ENCODE measurements at regions not wholly inside any gene's neighbourhood (a gene's known extent, or its start where the extent isn't known, plus 50 kb on each side); places are given as distances from the start of the nearest gene placed in this dataset.

- Histone ChIP-seq H3K4me3 (ENCODE audit: low read length in 2 of 2) (no peak overlapping the region), H3K36me3 (replicated peaks in 1 of 2; ENCODE audit: control insufficient read depth in 2 of 2, insufficient read depth in 2 of 2, low read length in 2 of 2) (no peaks in the 10 kb centered on the region), H3K79me1 (ENCODE audit: low read depth, low read length) (no peaks in the 10 kb centered on the region), H3K23ac (ENCODE audit: low read depth, low read length, poor library complexity) (no peak overlapping the region), H2BK12ac (ENCODE audit: low read length) (no peak overlapping the region), H3K4me2 (ENCODE audit: insufficient read depth, low read length, poor library complexity, severe bottlenecking) (no peak overlapping the region), H3K9ac (ENCODE audit: low read depth, low read length, poor library complexity) (no peak overlapping the region), H4K91ac (ENCODE audit: low read depth, low read length, poor library complexity) (no peak overlapping the region), H3K27me3 (ENCODE audit: control insufficient read depth in 3 of 3, insufficient read depth in 3 of 3, low read depth in 1 of 3, low read length in 3 of 3) (no peaks in the 10 kb centered on the region), H3K18ac (ENCODE audit: low read length) (no peak overlapping the region), H3K14ac (ENCODE audit: low read length) (no peak overlapping the region), H2BK5ac (ENCODE audit: low read length) (no peak overlapping the region), H3K27ac (replicated peaks; ENCODE audit: low read length) (no peak overlapping the region), H2AK5ac (ENCODE audit: low read depth, low read length) (no peak overlapping the region), H2AFZ (ENCODE audit: low read length) (no peak overlapping the region), H3K9me3 (replicated peaks in 1 of 2; ENCODE audit: control insufficient read depth in 2 of 2, insufficient read depth in 1 of 2, low read depth in 1 of 2, low read length in 2 of 2) (no peaks in the 10 kb centered on the region), H3K4ac (ENCODE audit: low read length) (no peak overlapping the region), H3K4me1 (ENCODE audit: control insufficient read depth in 2 of 2, insufficient read depth in 1 of 2, low read depth in 1 of 2, low read length in 2 of 2) (peaks cover 8 to 13% of the 10 kb centered on the region in 2 donors), H2BK15ac (ENCODE audit: low read length) (no peak overlapping the region), H2BK120ac (ENCODE audit: low read depth, low read length) (no peak overlapping the region), H4K8ac (ENCODE audit: low read depth, low read length) (no peak overlapping the region)
- DNase-seq (ENCODE audit: low spot score) = no peak
- no CpG with 5 or more reads among the region's 3 CpGs for WGBS, 2 donors (ENCODE audit: extremely low coverage in 2 of 2, insufficient read length in 2 of 2, insufficient replicate concordance in 1 of 2)
Measured at GRCh38 chr14:97281741-97282140, 484.6 kb downstream of the VRK1 start.

- no peak overlapping the region for H2AK5ac ChIP-seq (ENCODE audit: low read depth, low read length)
- peaks cover 8 to 11% of the 10 kb centered on the region in 2 donors for H3K4me1 ChIP-seq (ENCODE audit: control insufficient read depth in 2 of 2, insufficient read depth in 1 of 2, low read depth in 1 of 2, low read length in 2 of 2)
- H3K79me1 ChIP-seq (ENCODE audit: low read depth, low read length) = no peaks in the 10 kb centered on the region
- H3K36me3 ChIP-seq (replicated peaks in 1 of 2; ENCODE audit: control insufficient read depth in 2 of 2, insufficient read depth in 2 of 2, low read length in 2 of 2) = no peaks in the 10 kb centered on the region
- no CpG with 5 or more reads among the region's 7 CpGs for WGBS, 2 donors (ENCODE audit: extremely low coverage in 2 of 2, insufficient read length in 2 of 2, insufficient replicate concordance in 1 of 2)
- no peak overlapping the region for H2BK120ac ChIP-seq (ENCODE audit: low read depth, low read length)
- no peak overlapping the region for H2BK5ac ChIP-seq (ENCODE audit: low read length)
- H4K91ac ChIP-seq (ENCODE audit: low read depth, low read length, poor library complexity) = no peak overlapping the region
- no peak overlapping the region for H2BK12ac ChIP-seq (ENCODE audit: low read length)
- DNase-seq (ENCODE audit: low spot score) = no peak
- H3K4ac ChIP-seq (ENCODE audit: low read length) = no peak overlapping the region
- H3K27ac ChIP-seq (replicated peaks; ENCODE audit: low read length) = no peak overlapping the region
- H3K14ac ChIP-seq (ENCODE audit: low read length) = no peak overlapping the region
- H4K8ac ChIP-seq (ENCODE audit: low read depth, low read length) = no peak overlapping the region
- no peak overlapping the region for H2AFZ ChIP-seq (ENCODE audit: low read length)
- H2BK15ac ChIP-seq (ENCODE audit: low read length) = no peak overlapping the region
- H3K9me3 ChIP-seq (replicated peaks in 1 of 2; ENCODE audit: control insufficient read depth in 2 of 2, insufficient read depth in 1 of 2, low read depth in 1 of 2, low read length in 2 of 2) = no peaks in the 10 kb centered on the region
- H3K18ac ChIP-seq (ENCODE audit: low read length) = no peak overlapping the region
- H3K4me3 ChIP-seq (ENCODE audit: low read length in 2 of 2) = no peak overlapping the region
- H3K9ac ChIP-seq (ENCODE audit: low read depth, low read length, poor library complexity) = no peak overlapping the region
- no peak overlapping the region for H3K4me2 ChIP-seq (ENCODE audit: insufficient read depth, low read length, poor library complexity, severe bottlenecking)
- no peak overlapping the region for H3K23ac ChIP-seq (ENCODE audit: low read depth, low read length, poor library complexity)
- H3K27me3 ChIP-seq (ENCODE audit: control insufficient read depth in 3 of 3, insufficient read depth in 3 of 3, low read depth in 1 of 3, low read length in 3 of 3) = no peaks in the 10 kb centered on the region
Measured at GRCh38 chr14:97282210-97283004, 485.2 kb downstream of the VRK1 start.

- Histone ChIP-seq H3K14ac (ENCODE audit: low read length) (no peak overlapping the region), H3K4me1 (ENCODE audit: control insufficient read depth in 2 of 2, insufficient read depth in 1 of 2, low read depth in 1 of 2, low read length in 2 of 2) (peaks cover 4 to 5% of the 10 kb centered on the region in 2 donors)
- no CpG with 5 or more reads among the region's 9 CpGs for WGBS, 2 donors (ENCODE audit: extremely low coverage in 2 of 2, insufficient read length in 2 of 2, insufficient replicate concordance in 1 of 2)
Measured at GRCh38 chr14:97283005-97283403, 485.8 kb downstream of the VRK1 start.

GRCh38 chr14:97283426-97283825, 486.2 kb downstream of the VRK1 start:
- no peak overlapping the region for H3K23ac ChIP-seq (ENCODE audit: low read depth, low read length, poor library complexity)
- no peak overlapping the region for H2AK5ac ChIP-seq (ENCODE audit: low read depth, low read length)
- no peak overlapping the region for H3K4ac ChIP-seq (ENCODE audit: low read length)
- H2BK12ac ChIP-seq (ENCODE audit: low read length) = no peak overlapping the region
- H2AFZ ChIP-seq (ENCODE audit: low read length) = no peak overlapping the region
- H2BK5ac ChIP-seq (ENCODE audit: low read length) = no peak overlapping the region
- no peak overlapping the region for H3K4me3 ChIP-seq (ENCODE audit: low read length in 2 of 2)
- H3K4me1 ChIP-seq (ENCODE audit: control insufficient read depth in 2 of 2, insufficient read depth in 1 of 2, low read depth in 1 of 2, low read length in 2 of 2) = peaks cover 2 to 3% of the 10 kb centered on the region in 2 donors
- no peak overlapping the region for H3K9ac ChIP-seq (ENCODE audit: low read depth, low read length, poor library complexity)
- H2BK120ac ChIP-seq (ENCODE audit: low read depth, low read length) = no peak overlapping the region
- no peak overlapping the region for H3K4me2 ChIP-seq (ENCODE audit: insufficient read depth, low read length, poor library complexity, severe bottlenecking)
- no peak overlapping the region for H4K8ac ChIP-seq (ENCODE audit: low read depth, low read length)
- H3K27ac ChIP-seq (replicated peaks; ENCODE audit: low read length) = no peak overlapping the region
- no peak overlapping the region for H4K91ac ChIP-seq (ENCODE audit: low read depth, low read length, poor library complexity)
- no peaks in the 10 kb centered on the region for H3K79me1 ChIP-seq (ENCODE audit: low read depth, low read length)
- H2BK15ac ChIP-seq (ENCODE audit: low read length) = no peak overlapping the region
- no peaks in the 10 kb centered on the region for H3K36me3 ChIP-seq (replicated peaks in 1 of 2; ENCODE audit: control insufficient read depth in 2 of 2, insufficient read depth in 2 of 2, low read length in 2 of 2)
- no peaks in the 10 kb centered on the region for H3K9me3 ChIP-seq (replicated peaks in 1 of 2; ENCODE audit: control insufficient read depth in 2 of 2, insufficient read depth in 1 of 2, low read depth in 1 of 2, low read length in 2 of 2)
- DNase-seq (ENCODE audit: low spot score) = no peak
- no peaks in the 10 kb centered on the region for H3K27me3 ChIP-seq (ENCODE audit: control insufficient read depth in 3 of 3, insufficient read depth in 3 of 3, low read depth in 1 of 3, low read length in 3 of 3)
- no peak overlapping the region for H3K18ac ChIP-seq (ENCODE audit: low read length)
- no CpG with 5 or more reads among the region's 8 CpGs for WGBS, 2 donors (ENCODE audit: extremely low coverage in 2 of 2, insufficient read length in 2 of 2, insufficient replicate concordance in 1 of 2)
- no peak overlapping the region for H3K14ac ChIP-seq (ENCODE audit: low read length)

More at GRCh38 chr14:97283005-97283403, 485.8 kb downstream of the VRK1 start:
- no peak overlapping the region for H3K4me3 ChIP-seq (ENCODE audit: low read length in 2 of 2)
- no peak overlapping the region for H3K9ac ChIP-seq (ENCODE audit: low read depth, low read length, poor library complexity)
- H3K4me2 ChIP-seq (ENCODE audit: insufficient read depth, low read length, poor library complexity, severe bottlenecking) = no peak overlapping the region
- no peak overlapping the region for H2BK12ac ChIP-seq (ENCODE audit: low read length)
- H2BK5ac ChIP-seq (ENCODE audit: low read length) = no peak overlapping the region
- no peak overlapping the region for H2BK120ac ChIP-seq (ENCODE audit: low read depth, low read length)
- H3K36me3 ChIP-seq (replicated peaks in 1 of 2; ENCODE audit: control insufficient read depth in 2 of 2, insufficient read depth in 2 of 2, low read length in 2 of 2) = no peaks in the 10 kb centered on the region
- no peak overlapping the region for H4K8ac ChIP-seq (ENCODE audit: low read depth, low read length)
- no peak overlapping the region for H3K18ac ChIP-seq (ENCODE audit: low read length)
- no peak overlapping the region for H3K4ac ChIP-seq (ENCODE audit: low read length)
- H2BK15ac ChIP-seq (ENCODE audit: low read length) = no peak overlapping the region
- H3K27me3 ChIP-seq (ENCODE audit: control insufficient read depth in 3 of 3, insufficient read depth in 3 of 3, low read depth in 1 of 3, low read length in 3 of 3) = no peaks in the 10 kb centered on the region
- no peak overlapping the region for H3K23ac ChIP-seq (ENCODE audit: low read depth, low read length, poor library complexity)
- no peaks in the 10 kb centered on the region for H3K79me1 ChIP-seq (ENCODE audit: low read depth, low read length)
- H3K9me3 ChIP-seq (replicated peaks in 1 of 2; ENCODE audit: control insufficient read depth in 2 of 2, insufficient read depth in 1 of 2, low read depth in 1 of 2, low read length in 2 of 2) = no peaks in the 10 kb centered on the region
- H3K27ac ChIP-seq (replicated peaks; ENCODE audit: low read length) = no peak overlapping the region
- no peak overlapping the region for H4K91ac ChIP-seq (ENCODE audit: low read depth, low read length, poor library complexity)
- H2AFZ ChIP-seq (ENCODE audit: low read length) = no peak overlapping the region
- no peak overlapping the region for H2AK5ac ChIP-seq (ENCODE audit: low read depth, low read length)
- DNase-seq (ENCODE audit: low spot score) = no peak
